ENCODE measurements at regions not wholly inside any gene's neighbourhood (a gene's known extent, or its start where the extent isn't known, plus 50 kb on each side); places are given as distances from the start of the nearest gene placed in this dataset.

GRCh38 chr15:46329876-46330275 is 695.0 kb downstream of the SQOR start:
- no peak for DNase-seq

- no peak for DNase-seq
Measured at GRCh38 chr15:46331546-46331945, 696.7 kb downstream of the SQOR start.

- no peak for DNase-seq
Measured at GRCh38 chr15:46343196-46343935, 708.5 kb downstream of the SQOR start.

GRCh38 chr15:46344115-46344724 is 709.4 kb downstream of the SQOR start:
- no peak for DNase-seq

- no peak for DNase-seq
Measured at GRCh38 chr15:46344915-46345314, 710.1 kb downstream of the SQOR start.

- DNase-seq, result no peak
Measured at GRCh38 chr15:46354443-46354842, 719.6 kb downstream of the SQOR start.

- no peak for DNase-seq
Measured at GRCh38 chr15:46365572-46365971, 730.7 kb downstream of the SQOR start.

GRCh38 chr15:46366360-46367007 is 731.7 kb downstream of the SQOR start:
- DNase-seq, result no peak

- DNase-seq, result no peak
Measured at GRCh38 chr15:46383978-46384377, 749.1 kb downstream of the SQOR start.

- DNase-seq, result no peak
Measured at GRCh38 chr15:46386356-46386755, 751.5 kb downstream of the SQOR start.

- DNase-seq, result no peak
Measured at GRCh38 chr15:46389739-46390138, 754.9 kb downstream of the SQOR start.

GRCh38 chr15:46394463-46394862 is 759.6 kb downstream of the SQOR start:
- DNase-seq, result no peak

GRCh38 chr15:46408312-46408711 is 773.5 kb downstream of the SQOR start:
- DNase-seq, result no peak

GRCh38 chr15:46409841-46410301 is 775.0 kb downstream of the SQOR start:
- DNase-seq, result no peak

GRCh38 chr15:46410705-46411104 is 775.9 kb downstream of the SQOR start:
- DNase-seq, result no peak

- DNase-seq, result no peak
Measured at GRCh38 chr15:46411900-46412299, 777.1 kb downstream of the SQOR start.

GRCh38 chr15:46413799-46414198 is 779.0 kb downstream of the SQOR start:
- no peak for DNase-seq

- DNase-seq, result no peak
Measured at GRCh38 chr15:46416544-46416943, 781.7 kb downstream of the SQOR start.

- DNase-seq, result no peak
Measured at GRCh38 chr15:46420990-46421389, 786.2 kb downstream of the SQOR start.

- no peak for DNase-seq
Measured at GRCh38 chr15:46441294-46442062, 806.6 kb downstream of the SQOR start.

- no peak for DNase-seq
Measured at GRCh38 chr15:46442184-46442583, 807.4 kb downstream of the SQOR start.

- no peak for DNase-seq
Measured at GRCh38 chr15:46442901-46443590, 808.2 kb downstream of the SQOR start.

Data from NCI-H226 (cell line).